Transverse colon (tissue), 4 donors: ENCODE measurements at regions not wholly inside any gene's neighbourhood (a gene's known extent, or its start where the extent isn't known, plus 50 kb on each side); places are given as distances from the start of the nearest gene placed in this dataset.
A peak's percentile ranks its signal among the peaks of the same experiment; 100 is the strongest.

Experiments used
- DNase-seq: peaks from one replicate; pipeline ENCODE4 v3.0.0-alpha.2; 2019
- H3K27ac ChIP-seq, 4 donors: fragments of 200-600 bp; sonication (generic); 2 replicates each; pipeline ENCODE4 v1.5.1; 2016 to 2018; ENCODE audit warnings: inconsistent platforms in 4 of 4
- H3K27me3 ChIP-seq: fragments of 200-600 bp; sonication (generic); 2 replicates; pipeline ENCODE4 v1.5.1; 2017; ENCODE audit warnings: inconsistent platforms
- H3K36me3 ChIP-seq, 4 donors: fragments of 200-600 bp; sonication (generic); 2 replicates each; pipeline ENCODE4 v1.5.1; 2017 to 2019; ENCODE audit warnings: inconsistent platforms in 4 of 4
- H3K4me1 ChIP-seq, 4 donors: fragments of 200-600 bp; sonication (generic); 2 replicates each; pipeline ENCODE4 v1.5.1; 2017 to 2020; ENCODE audit warnings: inconsistent platforms in 4 of 4
- H3K4me3 ChIP-seq, 4 donors: fragments of 200-600 bp; sonication (generic); 1 replicate in 1 of 4; 2 replicates in 3 of 4; pipeline versions ENCODE4 v1.5.1 to v1.6.1; 2017 to 2019; ENCODE audit warnings: inconsistent platforms in 4 of 4
- H3K9me3 ChIP-seq, 2 donors: fragments of 200-600 bp; sonication (generic); 2 replicates each; pipeline ENCODE4 v1.5.1; 2017 to 2019; ENCODE audit warnings: inconsistent platforms in 2 of 2
- EP300 ChIP-seq: sonication (generic); formaldehyde crosslinking; IDR thresholded peaks from one replicate; pipeline ENCODE4 v1.6.1; 2017; ENCODE audit warnings: antibody characterized with exemption, low read depth
- POLR2A ChIP-seq: fragments of 450-650 bp; IDR thresholded peaks from one replicate; pipeline ENCODE4 v1.6.1; 2016; ENCODE audit warnings: antibody characterized with exemption, mild to moderate bottlenecking, moderate library complexity
- POLR2AphosphoS5 ChIP-seq, 3 donors: sonication (generic); formaldehyde crosslinking; IDR thresholded peaks; one replicate each; pipeline ENCODE4 v1.6.1; 2016; ENCODE audit warnings: antibody characterized with exemption in 3 of 3
- WGBS, 2 donors: methylation state at CpG; one replicate each; pipeline ENCODE4 v1.1.5; 2018; ENCODE audit warnings: low coverage in 1 of 2; 5-methylcytosine and 5-hydroxymethylcytosine counted together
- in situ Hi-C, 4 donors: fragments of 200-750 bp; cut with MboI; loops; one replicate each; pipeline versions ENCODE4 v1.15.0 to v1.15.1; 2017; ENCODE audit warnings: low sequenced_read_pairs in 3 of 4, low pct_ligation_motif_present in 1 of 4, low pct_unique_long_range_greater_than_20kb in 1 of 4
- intact Hi-C: fragments of 100-400 bp; cut with DNase I; formaldehyde crosslinking; loops from one replicate; pipeline ENCODE4 v1.15.1; 2023; ENCODE audit warnings: low total_unique reads
- TF ChIP-seq, protein P1 (sequence below), 5 experiments: fragments of 200-600 bp in 3 of 5; fragments of 450-650 bp in 2 of 5; sonication (generic) in 3 of 5; IDR thresholded peaks; 1 replicate in 2 of 5; 2 replicates in 3 of 5; pipeline ENCODE4 v1.5.1; 2016 to 2017; ENCODE audit warnings: antibody characterized with exemption in 5 of 5, inconsistent platforms in 3 of 5, mild to moderate bottlenecking in 2 of 5, moderate library complexity in 1 of 5

DNA sequence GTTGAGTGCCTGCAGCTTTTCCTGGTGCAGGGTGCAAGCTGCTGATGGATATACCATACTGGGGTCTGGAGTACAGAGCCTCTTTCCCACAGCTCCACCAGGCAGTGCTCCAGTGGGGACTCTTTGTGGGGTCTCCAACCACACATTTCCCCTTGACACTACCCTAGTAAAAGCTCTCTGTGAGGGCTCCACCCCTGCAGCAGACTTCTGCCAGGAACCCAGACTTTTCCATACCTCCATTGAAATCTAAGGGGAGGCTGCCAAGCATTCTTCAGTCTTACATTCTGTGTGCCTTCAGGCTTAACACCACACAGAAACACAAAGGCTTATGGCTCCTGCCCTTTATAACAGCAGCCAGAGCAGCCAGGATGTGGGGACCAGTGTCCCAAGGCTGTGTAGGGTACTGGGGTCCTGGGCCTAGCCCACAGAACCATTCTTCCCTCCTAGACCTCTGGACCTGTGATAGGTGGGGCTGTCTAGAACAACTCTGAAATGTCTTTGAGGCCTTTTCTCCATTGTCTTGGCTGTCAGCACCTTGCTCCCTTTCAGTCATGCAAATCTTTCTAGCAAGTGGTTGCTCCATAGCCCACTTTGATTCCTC lies 65.7 kb downstream of the TBXT start:
- no peak for DNase-seq
- H3K27me3 ChIP-seq: no peaks in the 10 kb centered on the region
- no peak overlapping the region for H3K27ac ChIP-seq
- H3K9me3 ChIP-seq: no peaks in the 10 kb centered on the region
- H3K4me1 ChIP-seq: no peaks in the 10 kb centered on the region
- in situ Hi-C loops: loop anchor here in 1 of 4 donors (25.0 kb wide), 1 partner anchor 665 kb away; no protein-coding TSS in a partner anchor
- intact Hi-C loops: no loop called here
- no peaks in the 10 kb centered on the region for H3K36me3 ChIP-seq
- no peak overlapping the region for H3K4me3 ChIP-seq
- TF ChIP-seq, protein P1, sequence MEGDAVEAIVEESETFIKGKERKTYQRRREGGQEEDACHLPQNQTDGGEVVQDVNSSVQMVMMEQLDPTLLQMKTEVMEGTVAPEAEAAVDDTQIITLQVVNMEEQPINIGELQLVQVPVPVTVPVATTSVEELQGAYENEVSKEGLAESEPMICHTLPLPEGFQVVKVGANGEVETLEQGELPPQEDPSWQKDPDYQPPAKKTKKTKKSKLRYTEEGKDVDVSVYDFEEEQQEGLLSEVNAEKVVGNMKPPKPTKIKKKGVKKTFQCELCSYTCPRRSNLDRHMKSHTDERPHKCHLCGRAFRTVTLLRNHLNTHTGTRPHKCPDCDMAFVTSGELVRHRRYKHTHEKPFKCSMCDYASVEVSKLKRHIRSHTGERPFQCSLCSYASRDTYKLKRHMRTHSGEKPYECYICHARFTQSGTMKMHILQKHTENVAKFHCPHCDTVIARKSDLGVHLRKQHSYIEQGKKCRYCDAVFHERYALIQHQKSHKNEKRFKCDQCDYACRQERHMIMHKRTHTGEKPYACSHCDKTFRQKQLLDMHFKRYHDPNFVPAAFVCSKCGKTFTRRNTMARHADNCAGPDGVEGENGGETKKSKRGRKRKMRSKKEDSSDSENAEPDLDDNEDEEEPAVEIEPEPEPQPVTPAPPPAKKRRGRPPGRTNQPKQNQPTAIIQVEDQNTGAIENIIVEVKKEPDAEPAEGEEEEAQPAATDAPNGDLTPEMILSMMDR (IDR thresholded peaks at IDR 0.05): no peak
- no peak for TF ChIP-seq EP300
- TF ChIP-seq POLR2A: no peak
- TF ChIP-seq POLR2AphosphoS5 (IDR thresholded peaks at IDR 0.05): no peak

DNA sequence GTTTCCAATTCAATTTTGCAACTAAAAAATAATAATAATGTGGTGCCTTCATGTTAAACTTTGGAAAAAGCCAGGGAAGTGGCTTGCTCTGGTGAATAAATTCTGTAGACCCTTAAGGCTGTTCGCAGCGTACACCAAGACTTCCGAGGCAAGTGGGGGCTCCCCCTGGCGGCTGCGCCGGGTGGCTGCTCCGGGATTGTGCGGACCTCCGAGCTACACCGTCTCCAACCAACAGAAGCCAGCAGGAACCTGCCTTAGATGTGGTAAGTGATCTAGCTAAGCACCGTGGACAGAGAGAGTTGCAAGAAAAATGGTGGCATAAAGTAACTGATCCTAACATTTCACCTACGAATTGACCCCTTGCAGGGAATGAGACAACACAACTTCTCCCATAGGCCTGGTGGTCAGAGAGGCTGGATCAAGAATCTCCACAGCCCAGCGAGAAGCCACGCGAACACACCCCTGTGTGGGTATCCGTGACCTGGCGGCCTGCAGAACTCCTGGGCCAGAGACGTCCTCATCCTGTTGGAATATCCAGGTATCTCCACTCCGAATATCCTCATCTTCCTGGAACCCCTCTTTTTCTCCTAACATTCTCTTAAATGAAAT lies 69.6 kb downstream of the TBXT start:
- in situ Hi-C loops: loop anchor here in 3 of 4 donors (5.0 kb wide), 2 partner anchors 211 to 216 kb away; no protein-coding TSS in a partner anchor
- Histone ChIP-seq H3K27ac (peak overlapping the region in 2 of 4 donors; percentile 15 to 44), H3K9me3 (no peaks in the 10 kb centered on the region), H3K4me3 (peak overlapping the region in 3 of 4 donors; percentile 16 to 47 (median 30)), H3K36me3 (no peaks in the 10 kb centered on the region), H3K27me3 (no peaks in the 10 kb centered on the region), H3K4me1 (no peaks in the 10 kb centered on the region)
- TF ChIP-seq, protein P1 (IDR thresholded peaks at IDR 0.05): peak; percentile 74 to 91 (median 86)
- TF ChIP-seq POLR2AphosphoS5 (IDR thresholded peaks at IDR 0.05): no peak
- intact Hi-C loops: loop anchor here (2.0 kb wide), 1 partner anchor 207 kb away; no protein-coding TSS in a partner anchor
- peak; percentile 69 for DNase-seq
- WGBS, 2 donors: 37% methylated on average over 19 of the region's 19 CpGs; no CpG with 5 or more reads in 1 of the 2 donors

DNA sequence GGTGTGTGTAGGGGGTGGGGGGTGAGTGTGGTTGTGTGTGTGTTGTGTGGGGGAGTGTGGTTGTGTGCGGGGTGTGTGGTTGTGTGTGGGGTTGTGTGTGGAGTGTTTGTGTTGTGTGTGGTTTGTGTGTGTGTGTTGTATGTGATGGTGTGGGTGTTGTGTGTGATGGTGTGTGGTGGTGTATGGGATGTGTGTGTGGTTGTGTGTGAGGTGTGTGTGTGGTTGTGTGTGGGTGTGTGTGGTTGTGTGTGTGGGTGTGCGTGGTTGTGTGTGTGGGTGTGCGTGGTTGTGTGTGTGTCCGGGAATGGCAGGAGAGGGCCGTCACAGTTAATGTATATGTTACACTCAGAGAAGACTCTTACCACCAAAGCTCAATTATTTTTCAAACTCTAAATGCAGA lies 79.8 kb downstream of the TBXT start:
- WGBS, 2 donors: 78 to 88% methylated on average over 5 of the region's 5 CpGs
- in situ Hi-C loops (no loop called here), intact Hi-C loops (no loop called here)
- Histone ChIP-seq H3K4me3 (no peak overlapping the region), H3K27ac (no peak overlapping the region), H3K36me3 (no peaks in the 10 kb centered on the region), H3K27me3 (no peaks in the 10 kb centered on the region), H3K4me1 (no peaks in the 10 kb centered on the region), H3K9me3 (no peaks in the 10 kb centered on the region)
- DNase-seq: no peak
- TF ChIP-seq POLR2A (no peak), EP300 (no peak), POLR2AphosphoS5 (IDR thresholded peaks at IDR 0.05) (no peak)
- TF ChIP-seq, protein P1 (IDR thresholded peaks at IDR 0.05): no peak

DNA sequence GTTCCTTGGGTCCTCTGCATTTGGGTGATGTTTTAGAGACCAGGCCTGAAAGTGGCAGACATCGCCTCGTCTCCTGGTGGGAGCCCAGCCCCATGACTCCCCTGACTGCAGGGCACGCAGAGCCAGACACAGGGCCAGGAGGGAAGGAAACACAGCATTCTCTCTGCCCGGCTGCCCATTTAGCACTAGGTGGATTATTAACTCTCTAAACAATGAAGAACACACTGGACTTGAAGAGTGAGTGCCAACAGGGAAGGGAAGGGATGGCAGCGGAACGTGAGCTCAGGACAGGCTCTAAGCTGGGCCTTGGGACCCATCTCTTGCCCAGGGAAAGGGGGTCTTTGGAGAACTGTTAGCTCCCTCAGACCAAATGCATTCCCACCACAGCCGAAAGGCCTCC lies 80.4 kb downstream of the TBXT start:
- in situ Hi-C loops (no loop called here), intact Hi-C loops (no loop called here)
- no peaks in the 10 kb centered on the region for H3K27me3 ChIP-seq
- no peaks in the 10 kb centered on the region for H3K9me3 ChIP-seq
- H3K4me1 ChIP-seq: no peaks in the 10 kb centered on the region
- H3K36me3 ChIP-seq: no peaks in the 10 kb centered on the region
- no peak for DNase-seq
- H3K27ac ChIP-seq: no peak overlapping the region
- WGBS, 2 donors: 89% methylated on average over 7 of the region's 7 CpGs; no CpG with 5 or more reads in 1 of the 2 donors
- H3K4me3 ChIP-seq: no peak overlapping the region
- TF ChIP-seq EP300 (no peak), POLR2A (no peak), POLR2AphosphoS5 (IDR thresholded peaks at IDR 0.05) (no peak)
- TF ChIP-seq, protein P1 (IDR thresholded peaks at IDR 0.05): no peak
